Lower leg skin (tissue), 4 donors: ENCODE measurements at regions not wholly inside any gene's neighbourhood (a gene's known extent, or its start where the extent isn't known, plus 50 kb on each side); places are given as distances from the start of the nearest gene placed in this dataset.

Experiments
- DNase-seq, 2 donors: peaks; one replicate each; pipeline ENCODE4 v3.0.0-alpha.2; 2019; ENCODE audit warnings: low spot score in 2 of 2
- H3K4me3 ChIP-seq: fragments of 200-600 bp; sonication (generic); 2 replicates; pipeline ENCODE4 v1.5.1; 2017; ENCODE audit warnings: mild to moderate bottlenecking, low read depth; ENCODE audit not compliant: poor library complexity, severe bottlenecking
- CTCF ChIP-seq, 3 donors: fragments of 450-650 bp; IDR thresholded peaks; one replicate each; pipeline ENCODE4 v1.5.1; 2016; ENCODE audit warnings: antibody characterized with exemption in 3 of 3, mild to moderate bottlenecking in 3 of 3, moderate library complexity in 2 of 3
- POLR2A ChIP-seq, 2 donors: fragments of 450-650 bp; IDR thresholded peaks; one replicate each; pipeline ENCODE4 v1.6.1; 2016 to 2017; ENCODE audit warnings: antibody characterized with exemption in 2 of 2, mild to moderate bottlenecking in 1 of 2, moderate library complexity in 1 of 2
- WGBS, 2 donors: methylation state at CpG; one replicate each; pipeline ENCODE4 v1.1.5; 2018; 5-methylcytosine and 5-hydroxymethylcytosine counted together
- intact Hi-C: fragments of 100-400 bp; cut with DNase I; formaldehyde crosslinking; loops from one replicate; pipeline ENCODE4 v1.15.0; 2023; ENCODE audit warnings: low total_unique reads

GRCh38 chr4:112898357-112899141, 150.9 kb upstream of the ANK2 start:
- no peak for DNase-seq
- intact Hi-C loops, result no loop called here
- 41 to 44% methylated on average over 4 of the region's 4 CpGs for WGBS, 2 donors

GRCh38 chr4:112900416-112900815, 149.0 kb upstream of the ANK2 start:
- DNase-seq, result no peak
- 80 to 87% methylated on average over 2 of the region's 2 CpGs for WGBS, 2 donors
- intact Hi-C loops, result no loop called here
- TF ChIP-seq POLR2A (IDR thresholded peaks at IDR 0.05) (no peak), CTCF (IDR thresholded peaks at IDR 0.05) (no peak)
- no peak overlapping the region for H3K4me3 ChIP-seq

More at GRCh38 chr4:112898357-112899141, 150.9 kb upstream of the ANK2 start:
- TF ChIP-seq POLR2A (IDR thresholded peaks at IDR 0.05), result no peak
- TF ChIP-seq CTCF (IDR thresholded peaks at IDR 0.05), result no peak
- no peak overlapping the region for H3K4me3 ChIP-seq

GRCh38 chr4:112901962-112902411, 147.5 kb upstream of the ANK2 start:
- intact Hi-C loops, result no loop called here
- no peak for TF ChIP-seq POLR2A (IDR thresholded peaks at IDR 0.05)
- no peak for TF ChIP-seq CTCF (IDR thresholded peaks at IDR 0.05)
- no peak for DNase-seq
- H3K4me3 ChIP-seq, result no peak overlapping the region
- WGBS, 2 donors, result 65 to 81% methylated on average over 1 of the region's 1 CpG

GRCh38 chr4:112905728-112906127, 143.7 kb upstream of the ANK2 start:
- intact Hi-C loops, result no loop called here
- H3K4me3 ChIP-seq, result no peak overlapping the region
- no peak for DNase-seq
- WGBS, 2 donors, result 86 to 87% methylated on average over 4 of the region's 4 CpGs
- TF ChIP-seq CTCF (IDR thresholded peaks at IDR 0.05), result no peak
- TF ChIP-seq POLR2A (IDR thresholded peaks at IDR 0.05), result no peak

- H3K4me3 ChIP-seq, result no peak overlapping the region
- WGBS, 2 donors, result 37 to 81% methylated on average over 1 of the region's 1 CpG
- DNase-seq, result no peak
- TF ChIP-seq CTCF (IDR thresholded peaks at IDR 0.05) (no peak), POLR2A (IDR thresholded peaks at IDR 0.05) (no peak)
- intact Hi-C loops, result no loop called here
Measured at GRCh38 chr4:112908511-112908910, 140.9 kb upstream of the ANK2 start.
